ENCODE measurements at regions not wholly inside any gene's neighbourhood (a gene's known extent, or its start where the extent isn't known, plus 50 kb on each side); places are given as distances from the start of the nearest gene placed in this dataset.
"Not testable (repeated sequence)": the region's sequence is repeated elsewhere in the genome, so short reads cannot be mapped to it uniquely, and the experiment has no call there.

DNA sequence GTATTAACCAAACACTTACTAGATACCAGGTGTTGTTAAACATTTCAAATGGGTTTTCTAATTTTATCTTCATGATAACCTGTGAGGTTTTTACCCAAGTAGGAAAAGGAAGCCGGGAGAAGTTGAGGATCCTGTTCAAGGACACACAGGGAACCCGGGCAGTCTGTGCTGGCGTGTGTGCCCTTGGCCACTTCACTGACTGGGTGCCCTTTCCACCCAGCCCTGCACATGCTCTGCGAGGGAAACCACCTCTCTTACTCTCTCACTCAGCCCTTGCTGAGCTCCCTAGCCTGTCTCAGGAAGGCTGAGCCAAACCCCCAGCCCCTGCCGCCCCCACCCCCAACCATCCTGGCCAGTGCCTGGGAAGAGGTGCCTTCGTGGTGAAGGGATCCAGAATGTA, 51.8 kb downstream of the TEX44 start:
- H3K4me3 ChIP-seq (ENCODE audit: insufficient read depth, low read length, poor library complexity, severe bottlenecking), result no peak overlapping the region
- no peaks in the 10 kb centered on the region for H3K9me2 ChIP-seq (replicated peaks; ENCODE audit: insufficient read depth, low read length)
- H3K4me2 ChIP-seq (ENCODE audit: low read depth, low read length, poor library complexity, severe bottlenecking), result no peak overlapping the region
- H4K20me1 ChIP-seq (ENCODE audit: low read depth, low read length), result no peaks in the 10 kb centered on the region
- no peak overlapping the region for H3K27ac ChIP-seq (ENCODE audit: low read depth, low read length)
- TF ChIP-seq, protein P1, sequence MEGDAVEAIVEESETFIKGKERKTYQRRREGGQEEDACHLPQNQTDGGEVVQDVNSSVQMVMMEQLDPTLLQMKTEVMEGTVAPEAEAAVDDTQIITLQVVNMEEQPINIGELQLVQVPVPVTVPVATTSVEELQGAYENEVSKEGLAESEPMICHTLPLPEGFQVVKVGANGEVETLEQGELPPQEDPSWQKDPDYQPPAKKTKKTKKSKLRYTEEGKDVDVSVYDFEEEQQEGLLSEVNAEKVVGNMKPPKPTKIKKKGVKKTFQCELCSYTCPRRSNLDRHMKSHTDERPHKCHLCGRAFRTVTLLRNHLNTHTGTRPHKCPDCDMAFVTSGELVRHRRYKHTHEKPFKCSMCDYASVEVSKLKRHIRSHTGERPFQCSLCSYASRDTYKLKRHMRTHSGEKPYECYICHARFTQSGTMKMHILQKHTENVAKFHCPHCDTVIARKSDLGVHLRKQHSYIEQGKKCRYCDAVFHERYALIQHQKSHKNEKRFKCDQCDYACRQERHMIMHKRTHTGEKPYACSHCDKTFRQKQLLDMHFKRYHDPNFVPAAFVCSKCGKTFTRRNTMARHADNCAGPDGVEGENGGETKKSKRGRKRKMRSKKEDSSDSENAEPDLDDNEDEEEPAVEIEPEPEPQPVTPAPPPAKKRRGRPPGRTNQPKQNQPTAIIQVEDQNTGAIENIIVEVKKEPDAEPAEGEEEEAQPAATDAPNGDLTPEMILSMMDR (IDR thresholded peaks at IDR 0.05; ENCODE audit: insufficient read depth, low read length, poor library complexity, severe bottlenecking), result no peak
- no peak for TF ChIP-seq EZH2phosphoT487 (conservative IDR thresholded peaks at IDR 0.05; ENCODE audit: low read length)
- no peaks in the 10 kb centered on the region for H3K27me3 ChIP-seq (ENCODE audit: low read length)
- no peaks in the 10 kb centered on the region for H3K36me3 ChIP-seq (ENCODE audit: low read length)
- H2AFZ ChIP-seq (ENCODE audit: low read depth, low read length, severe bottlenecking), result no peak overlapping the region
- H3F3A ChIP-seq (ENCODE audit: insufficient read depth), result no peaks in the 10 kb centered on the region
- no peaks in the 10 kb centered on the region for H3K9me3 ChIP-seq (ENCODE audit: insufficient read depth, low read length)
- H3K9ac ChIP-seq (ENCODE audit: low read length), result no peak overlapping the region
- H3K79me2 ChIP-seq (ENCODE audit: insufficient read depth, low read length), result no peaks in the 10 kb centered on the region

DNA sequence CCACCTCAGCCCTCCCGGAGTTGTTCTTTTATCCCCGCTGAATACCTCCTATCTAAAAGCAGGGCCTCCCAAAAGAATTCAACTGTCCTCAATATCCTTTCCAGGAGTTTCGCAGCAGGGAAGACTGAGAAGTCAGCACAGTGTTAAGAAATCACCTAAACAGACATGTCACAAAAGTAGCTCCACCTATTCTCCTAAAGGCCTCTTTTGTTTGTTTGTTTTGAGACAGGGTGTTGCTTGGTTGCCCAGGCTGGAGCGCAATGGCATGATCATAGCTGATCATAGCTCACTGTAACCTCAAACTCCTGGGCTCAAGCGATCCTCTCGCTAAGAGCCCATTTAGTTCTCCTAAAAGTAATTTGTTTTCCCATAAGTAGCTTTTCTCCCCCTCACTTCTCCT, 53.8 kb downstream of the TEX44 start:
- Histone ChIP-seq H3K4me2 (ENCODE audit: low read depth, low read length, poor library complexity, severe bottlenecking) (no peak overlapping the region), H3K27me3 (ENCODE audit: low read length) (no peaks in the 10 kb centered on the region), H3K9ac (ENCODE audit: low read length) (no peak overlapping the region), H3K9me2 (replicated peaks; ENCODE audit: insufficient read depth, low read length) (no peaks in the 10 kb centered on the region), H3K4me3 (ENCODE audit: insufficient read depth, low read length, poor library complexity, severe bottlenecking) (no peak overlapping the region), H3K79me2 (ENCODE audit: insufficient read depth, low read length) (no peaks in the 10 kb centered on the region), H3K36me3 (ENCODE audit: low read length) (no peaks in the 10 kb centered on the region), H4K20me1 (ENCODE audit: low read depth, low read length) (no peaks in the 10 kb centered on the region), H2AFZ (ENCODE audit: low read depth, low read length, severe bottlenecking) (no peak overlapping the region), H3K9me3 (ENCODE audit: insufficient read depth, low read length) (no peaks in the 10 kb centered on the region), H3F3A (ENCODE audit: insufficient read depth) (no peaks in the 10 kb centered on the region), H3K27ac (ENCODE audit: low read depth, low read length) (no peak overlapping the region)
- TF ChIP-seq, protein P1 (IDR thresholded peaks at IDR 0.05; ENCODE audit: insufficient read depth, low read length, poor library complexity, severe bottlenecking), result no peak
- no peak for TF ChIP-seq EZH2phosphoT487 (conservative IDR thresholded peaks at IDR 0.05; ENCODE audit: low read length)

DNA sequence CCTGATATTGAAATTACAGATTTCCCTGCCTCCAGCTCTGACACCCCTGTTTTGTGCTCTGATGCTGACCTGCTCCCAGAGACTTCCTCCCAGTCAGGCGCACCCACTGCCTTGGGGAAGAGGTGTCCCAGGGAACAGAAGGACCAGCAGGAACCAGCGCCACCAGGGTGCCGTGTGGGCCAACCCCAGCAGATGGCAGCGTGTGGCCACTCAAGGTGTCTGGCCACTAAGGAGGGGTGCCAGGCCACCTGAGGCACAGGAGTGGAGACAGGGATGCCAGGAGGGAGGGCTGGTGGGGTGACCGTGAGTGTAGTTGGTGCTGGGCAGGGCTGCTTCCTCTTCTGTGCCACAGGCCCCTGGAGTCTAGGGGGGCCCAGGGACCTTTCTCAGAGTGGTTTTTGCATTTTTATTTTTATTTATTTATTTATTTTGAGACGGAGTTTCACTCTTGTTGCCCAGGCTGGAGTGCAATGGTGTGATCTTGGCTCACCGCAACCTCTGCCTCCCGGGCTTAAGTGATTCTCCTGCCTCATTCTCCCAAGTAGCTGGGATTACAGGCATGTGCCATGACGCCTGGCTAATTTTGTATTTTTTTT, 56.0 kb downstream of the TEX44 start:
- Histone ChIP-seq H2AFZ (ENCODE audit: low read depth, low read length, severe bottlenecking) (no peak overlapping the region), H3K9ac (ENCODE audit: low read length) (no peak overlapping the region), H3K4me2 (ENCODE audit: low read depth, low read length, poor library complexity, severe bottlenecking) (no peak overlapping the region), H3K79me2 (ENCODE audit: insufficient read depth, low read length) (no peaks in the 10 kb centered on the region), H3K27ac (ENCODE audit: low read depth, low read length) (no peak overlapping the region), H3K4me3 (ENCODE audit: insufficient read depth, low read length, poor library complexity, severe bottlenecking) (no peak overlapping the region), H3K9me3 (ENCODE audit: insufficient read depth, low read length) (no peaks in the 10 kb centered on the region), H3K36me3 (ENCODE audit: low read length) (no peaks in the 10 kb centered on the region), H4K20me1 (ENCODE audit: low read depth, low read length) (no peaks in the 10 kb centered on the region), H3K27me3 (ENCODE audit: low read length) (no peaks in the 10 kb centered on the region), H3F3A (ENCODE audit: insufficient read depth) (no peaks in the 10 kb centered on the region), H3K9me2 (replicated peaks; ENCODE audit: insufficient read depth, low read length) (no peaks in the 10 kb centered on the region)
- TF ChIP-seq, protein P1 (IDR thresholded peaks at IDR 0.05; ENCODE audit: insufficient read depth, low read length, poor library complexity, severe bottlenecking), result peak; percentile 56
- no peak for TF ChIP-seq EZH2phosphoT487 (conservative IDR thresholded peaks at IDR 0.05; ENCODE audit: low read length)

DNA sequence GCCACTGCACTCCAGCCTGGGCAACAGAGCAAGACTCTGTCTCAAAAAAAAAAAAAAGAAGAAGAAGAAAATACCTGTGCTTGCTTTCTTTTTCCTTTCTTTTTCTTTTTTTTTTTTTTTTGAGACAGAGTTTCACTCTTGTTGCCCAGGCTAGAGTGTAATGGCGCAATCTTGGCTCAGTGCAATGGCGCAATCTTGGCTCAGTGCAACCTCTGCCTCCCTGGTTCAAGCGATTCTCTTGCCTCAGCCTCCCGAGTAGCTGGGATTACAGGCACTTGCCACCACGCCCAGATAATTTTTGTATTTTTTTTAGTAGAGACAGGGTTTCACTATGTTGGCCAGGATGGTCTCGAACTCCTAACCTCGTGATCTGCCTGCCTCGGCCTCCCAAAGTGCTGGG, 56.8 kb upstream of the PTMA start:
- not testable (repeated sequence) for H3K9me2 ChIP-seq (replicated peaks; ENCODE audit: insufficient read depth, low read length); H3K9ac ChIP-seq (ENCODE audit: low read length); H3K36me3 ChIP-seq (ENCODE audit: low read length); H3K27ac ChIP-seq (ENCODE audit: low read depth, low read length); H3K79me2 ChIP-seq (ENCODE audit: insufficient read depth, low read length); H3K4me2 ChIP-seq (ENCODE audit: low read depth, low read length, poor library complexity, severe bottlenecking); H3K9me3 ChIP-seq (ENCODE audit: insufficient read depth, low read length); H4K20me1 ChIP-seq (ENCODE audit: low read depth, low read length); H3K27me3 ChIP-seq (ENCODE audit: low read length); H3F3A ChIP-seq (ENCODE audit: insufficient read depth); H2AFZ ChIP-seq (ENCODE audit: low read depth, low read length, severe bottlenecking); H3K4me3 ChIP-seq (ENCODE audit: insufficient read depth, low read length, poor library complexity, severe bottlenecking)
